Umbilical cord (tissue), 1 donor: ENCODE measurements at regions not wholly inside any gene's neighbourhood (a gene's known extent, or its start where the extent isn't known, plus 50 kb on each side); places are given as distances from the start of the nearest gene placed in this dataset.

Experiments
- DNase-seq: peaks from one replicate; pipeline ENCODE4 v3.0.0-alpha.2; 2015; ENCODE audit warnings: low spot score

GRCh38 chr11:29782447-29782846 is 234.4 kb downstream of the KCNA4 start:
- DNase-seq = no peak

GRCh38 chr11:29781268-29781667 is 235.6 kb downstream of the KCNA4 start:
- no peak for DNase-seq

GRCh38 chr11:29780756-29781155 is 236.1 kb downstream of the KCNA4 start:
- DNase-seq = no peak

- DNase-seq = no peak
These were observed 243.1 kb downstream of the KCNA4 start for GRCh38 chr11:29773656-29774264.

- DNase-seq = no peak
These were observed 260.0 kb downstream of the KCNA4 start for GRCh38 chr11:29756871-29757270.

GRCh38 chr11:29755474-29755873 is 261.4 kb downstream of the KCNA4 start:
- DNase-seq = no peak

GRCh38 chr11:29751618-29752017 is 265.2 kb downstream of the KCNA4 start:
- DNase-seq = no peak

GRCh38 chr11:29750392-29750791 is 266.4 kb downstream of the KCNA4 start:
- no peak for DNase-seq

- no peak for DNase-seq
These were observed 282.5 kb downstream of the KCNA4 start for GRCh38 chr11:29734287-29734686.

GRCh38 chr11:29713831-29714320 is 303.0 kb downstream of the KCNA4 start:
- DNase-seq = no peak

GRCh38 chr11:29712616-29713015 is 304.2 kb downstream of the KCNA4 start:
- no peak for DNase-seq

GRCh38 chr11:29707924-29708323 is 308.9 kb downstream of the KCNA4 start:
- DNase-seq = no peak

- no peak for DNase-seq
These were observed 331.5 kb downstream of the KCNA4 start for GRCh38 chr11:29685361-29685760.

GRCh38 chr11:29682856-29683255 is 334.0 kb downstream of the KCNA4 start:
- DNase-seq = no peak

GRCh38 chr11:29679996-29680395 is 336.8 kb downstream of the KCNA4 start:
- no peak for DNase-seq

GRCh38 chr11:29676993-29677392 is 339.8 kb downstream of the KCNA4 start:
- DNase-seq = peak; percentile 2

GRCh38 chr11:29669310-29669709 is 347.5 kb downstream of the KCNA4 start:
- no peak for DNase-seq

- no peak for DNase-seq
These were observed 359.1 kb downstream of the KCNA4 start for GRCh38 chr11:29657709-29658108.

GRCh38 chr11:29656597-29656996 is 360.2 kb downstream of the KCNA4 start:
- no peak for DNase-seq

GRCh38 chr11:29645373-29645772 is 371.5 kb downstream of the KCNA4 start:
- DNase-seq = no peak

- DNase-seq = no peak
These were observed 375.6 kb downstream of the KCNA4 start for GRCh38 chr11:29641201-29641600.

GRCh38 chr11:29634744-29635143 is 382.1 kb downstream of the KCNA4 start:
- no peak for DNase-seq

GRCh38 chr11:29634244-29634643 is 382.6 kb downstream of the KCNA4 start:
- DNase-seq = no peak

GRCh38 chr11:29629286-29629685 is 387.5 kb downstream of the KCNA4 start:
- DNase-seq = no peak
